Spinal cord (tissue), 9 donors: ENCODE measurements at regions not wholly inside any gene's neighbourhood (a gene's known extent, or its start where the extent isn't known, plus 50 kb on each side); places are given as distances from the start of the nearest gene placed in this dataset.

Experiments used
- DNase-seq, 6 donors: peaks; one replicate each; pipeline versions ENCODE4 v3.0.0 to v3.0.0-alpha.2; 2013 to 2015; ENCODE audit warnings: low spot score in 6 of 6, low read depth in 4 of 6
- H3K27ac ChIP-seq: one replicate; pipeline ENCODE4 v1.5.1; 2013; ENCODE audit warnings: low read depth, low read length, control low read depth
- H3K27me3 ChIP-seq: one replicate; pipeline ENCODE4 v1.6.1; 2013; ENCODE audit warnings: low read length; ENCODE audit not compliant: control insufficient read depth, insufficient read depth
- H3K36me3 ChIP-seq: one replicate; pipeline ENCODE4 v1.6.1; 2013; ENCODE audit warnings: low read length; ENCODE audit not compliant: control insufficient read depth, insufficient read depth
- H3K4me1 ChIP-seq: one replicate; pipeline ENCODE4 v1.6.1; 2013; ENCODE audit warnings: low read length; ENCODE audit not compliant: control insufficient read depth, insufficient read depth
- H3K4me3 ChIP-seq: one replicate; pipeline ENCODE4 v1.5.1; 2013; ENCODE audit warnings: low read depth, low read length, control low read depth
- H3K9me3 ChIP-seq: one replicate; pipeline ENCODE4 v1.6.1; 2013; ENCODE audit warnings: low read length; ENCODE audit not compliant: control insufficient read depth, insufficient read depth
- whole genome bisulfite sequencing: methylation state at CpG from one replicate; pipeline ENCODE4 v1.1.5; 2013; ENCODE audit warnings: missing lambda C conversion rate; ENCODE audit not compliant: insufficient coverage; 5-methylcytosine and 5-hydroxymethylcytosine counted together
- donor health status: healthy.

GRCh38 chr7:35553519-35553918 lies 141.4 kb downstream of the HERPUD2 start:
- peaks cover 3% of the 10 kb centered on the region for H3K4me1 ChIP-seq
- 54% methylated on average over 1 of the region's 2 CpGs for WGBS
- no peaks in the 10 kb centered on the region for H3K9me3 ChIP-seq
- H3K27ac ChIP-seq: no peak overlapping the region
- DNase-seq: no peak
- no peak overlapping the region for H3K4me3 ChIP-seq
- no peaks in the 10 kb centered on the region for H3K36me3 ChIP-seq
- H3K27me3 ChIP-seq: no peaks in the 10 kb centered on the region

- Histone ChIP-seq H3K36me3 (no peaks in the 10 kb centered on the region), H3K4me3 (no peak overlapping the region)
Observed at GRCh38 chr7:35552691-35553090, 142.2 kb downstream of the HERPUD2 start.

GRCh38 chr7:35551321-35552081 lies 143.4 kb downstream of the HERPUD2 start:
- 13% methylated on average over 3 of the region's 3 CpGs for WGBS
- Histone ChIP-seq H3K4me3 (no peak overlapping the region), H3K36me3 (no peaks in the 10 kb centered on the region), H3K9me3 (no peaks in the 10 kb centered on the region), H3K27me3 (no peaks in the 10 kb centered on the region), H3K4me1 (peaks cover 3% of the 10 kb centered on the region), H3K27ac (no peak overlapping the region)
- DNase-seq: peak in 1 of 6 donors; percentile 84

More at GRCh38 chr7:35552691-35553090, 142.2 kb downstream of the HERPUD2 start:
- Histone ChIP-seq H3K9me3 (no peaks in the 10 kb centered on the region), H3K27ac (no peak overlapping the region), H3K4me1 (peaks cover 3% of the 10 kb centered on the region), H3K27me3 (no peaks in the 10 kb centered on the region)
- 83% methylated on average over 1 of the region's 2 CpGs for WGBS
- peak in 1 of 6 donors; percentile 31 for DNase-seq

GRCh38 chr7:35550831-35551230 lies 144.1 kb downstream of the HERPUD2 start:
- Histone ChIP-seq H3K4me1 (peaks cover 3% of the 10 kb centered on the region), H3K27me3 (no peaks in the 10 kb centered on the region), H3K36me3 (no peaks in the 10 kb centered on the region), H3K4me3 (no peak overlapping the region), H3K9me3 (no peaks in the 10 kb centered on the region), H3K27ac (no peak overlapping the region)
- 60% methylated on average over 2 of the region's 5 CpGs for WGBS
- no peak for DNase-seq

GRCh38 chr7:35549781-35550180 lies 145.2 kb downstream of the HERPUD2 start:
- Histone ChIP-seq H3K4me1 (peaks cover 3% of the 10 kb centered on the region), H3K4me3 (no peak overlapping the region), H3K36me3 (no peaks in the 10 kb centered on the region), H3K27me3 (no peaks in the 10 kb centered on the region), H3K9me3 (no peaks in the 10 kb centered on the region), H3K27ac (no peak overlapping the region)
- no peak for DNase-seq
- WGBS: 86% methylated on average over 3 of the region's 3 CpGs

- no peaks in the 10 kb centered on the region for H3K27me3 ChIP-seq
- H3K4me1 ChIP-seq: peaks cover 3% of the 10 kb centered on the region
- H3K4me3 ChIP-seq: no peak overlapping the region
- WGBS: 85% methylated on average over 2 of the region's 4 CpGs
- no peak for DNase-seq
- H3K36me3 ChIP-seq: no peaks in the 10 kb centered on the region
- no peak overlapping the region for H3K27ac ChIP-seq
- no peaks in the 10 kb centered on the region for H3K9me3 ChIP-seq
Observed at GRCh38 chr7:35548291-35548690, 146.6 kb downstream of the HERPUD2 start.

GRCh38 chr7:35546691-35547429 lies 148.1 kb downstream of the HERPUD2 start:
- no peak for DNase-seq
- Histone ChIP-seq H3K9me3 (no peaks in the 10 kb centered on the region), H3K4me3 (no peak overlapping the region), H3K27me3 (no peaks in the 10 kb centered on the region), H3K36me3 (no peaks in the 10 kb centered on the region), H3K27ac (no peak overlapping the region), H3K4me1 (peaks cover 3% of the 10 kb centered on the region)
- WGBS: 89% methylated on average over 3 of the region's 7 CpGs

GRCh38 chr7:35545831-35546230 lies 149.1 kb downstream of the HERPUD2 start:
- Histone ChIP-seq H3K27ac (no peak overlapping the region), H3K4me1 (peaks cover 2% of the 10 kb centered on the region), H3K4me3 (no peak overlapping the region), H3K9me3 (no peaks in the 10 kb centered on the region), H3K36me3 (no peaks in the 10 kb centered on the region), H3K27me3 (no peaks in the 10 kb centered on the region)
- WGBS: 100% methylated on average over 2 of the region's 5 CpGs
- DNase-seq: no peak

GRCh38 chr7:35544028-35544742 lies 150.8 kb downstream of the HERPUD2 start:
- no peaks in the 10 kb centered on the region for H3K9me3 ChIP-seq
- no peak overlapping the region for H3K27ac ChIP-seq
- no peaks in the 10 kb centered on the region for H3K4me1 ChIP-seq
- H3K4me3 ChIP-seq: no peak overlapping the region
- H3K36me3 ChIP-seq: no peaks in the 10 kb centered on the region
- no peak for DNase-seq
- 94% methylated on average over 5 of the region's 7 CpGs for WGBS
- H3K27me3 ChIP-seq: no peaks in the 10 kb centered on the region
